Activated CD4-positive, alpha-beta T cell treated with anti-CD3 and anti-CD28 coated beads, Interleukin-2, Interleukin-6, amounts not matched to agents 100 ng/mL and 50 ng/mL, durations not matched to agents 16 hours and 8 hours (primary cell): ENCODE measurements at regions not wholly inside any gene's neighbourhood (a gene's known extent, or its start where the extent isn't known, plus 50 kb on each side); places are given as distances from the start of the nearest gene placed in this dataset.

Experiments used
- DNase-seq: peaks from one replicate; pipeline ENCODE4 v3.0.0-alpha.2; 2020

GRCh38 chr2:71787476-71788185, 334.3 kb downstream of the DYSF start:
- DNase-seq: no peak

DNA sequence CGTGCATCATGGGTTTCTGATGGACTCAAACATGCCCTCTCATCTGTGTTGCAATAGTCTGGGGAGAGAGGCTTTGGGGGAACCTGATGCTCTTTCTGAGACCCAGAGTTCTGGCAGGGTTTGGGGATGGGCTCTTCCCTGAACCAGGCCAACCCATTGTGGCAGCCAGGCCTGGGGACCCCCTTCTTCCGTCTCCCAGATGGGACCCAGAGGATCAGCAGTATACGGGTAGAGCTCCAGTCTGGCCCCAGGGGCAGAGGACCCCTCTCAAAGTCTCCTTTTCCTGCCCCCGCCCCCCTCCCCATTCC, 333.7 kb downstream of the DYSF start:
- no peak for DNase-seq

GRCh38 chr2:71786291-71787107, 333.1 kb downstream of the DYSF start:
- DNase-seq: no peak

GRCh38 chr2:71785516-71785981, 332.2 kb downstream of the DYSF start:
- no peak for DNase-seq

- no peak for DNase-seq
Measured at GRCh38 chr2:71784734-71785511, 331.6 kb downstream of the DYSF start.

- no peak for DNase-seq
Measured at GRCh38 chr2:71783815-71784214, 330.5 kb downstream of the DYSF start.

GRCh38 chr2:71783215-71783614, 329.9 kb downstream of the DYSF start:
- DNase-seq: no peak

- DNase-seq: no peak
Measured at GRCh38 chr2:71782323-71782722, 329.0 kb downstream of the DYSF start.

DNA sequence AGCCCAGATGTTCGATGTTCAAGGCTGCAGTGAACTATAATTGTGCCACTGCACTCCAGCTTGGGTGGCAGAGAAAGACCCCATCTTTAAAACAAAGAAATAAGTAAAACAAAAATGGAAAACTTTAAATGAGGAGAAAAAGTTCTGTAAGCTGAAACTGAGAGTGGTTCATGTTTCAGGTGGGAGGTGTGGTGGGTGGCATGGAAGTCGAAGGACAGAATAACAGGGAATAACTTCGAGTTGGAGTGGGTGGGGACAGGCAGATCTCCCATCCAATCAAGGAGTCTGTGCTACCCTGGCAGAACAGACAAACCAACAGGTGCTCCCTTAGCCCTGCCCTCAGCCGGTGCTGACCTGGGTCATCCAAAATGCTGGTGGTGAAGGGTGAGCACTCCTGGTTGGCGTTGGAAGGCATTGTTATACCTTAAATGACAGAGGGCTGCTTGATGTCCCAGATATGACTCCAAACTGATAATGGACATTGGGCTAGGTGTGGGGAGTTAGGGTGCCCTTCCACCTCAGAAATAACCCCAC, 328.4 kb downstream of the DYSF start:
- no peak for DNase-seq

GRCh38 chr2:71780162-71780561, 326.8 kb downstream of the DYSF start:
- no peak for DNase-seq

DNA sequence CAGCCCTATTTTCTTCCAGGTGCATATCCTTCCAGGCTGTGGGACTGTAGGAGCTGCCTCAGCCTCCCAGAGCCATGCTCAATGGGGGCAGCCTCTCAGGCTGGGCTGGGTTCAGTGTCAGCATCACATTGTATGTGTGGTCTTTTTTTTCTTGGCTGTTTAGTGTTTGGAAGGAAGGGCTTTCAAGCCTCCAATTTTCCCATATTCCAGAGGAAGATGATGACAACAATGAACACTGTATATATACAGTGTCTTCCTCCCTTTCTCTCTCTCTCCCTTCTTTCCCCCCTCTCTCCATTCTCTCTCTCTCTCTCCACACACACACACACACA, 326.4 kb downstream of the DYSF start:
- DNase-seq: no peak

DNA sequence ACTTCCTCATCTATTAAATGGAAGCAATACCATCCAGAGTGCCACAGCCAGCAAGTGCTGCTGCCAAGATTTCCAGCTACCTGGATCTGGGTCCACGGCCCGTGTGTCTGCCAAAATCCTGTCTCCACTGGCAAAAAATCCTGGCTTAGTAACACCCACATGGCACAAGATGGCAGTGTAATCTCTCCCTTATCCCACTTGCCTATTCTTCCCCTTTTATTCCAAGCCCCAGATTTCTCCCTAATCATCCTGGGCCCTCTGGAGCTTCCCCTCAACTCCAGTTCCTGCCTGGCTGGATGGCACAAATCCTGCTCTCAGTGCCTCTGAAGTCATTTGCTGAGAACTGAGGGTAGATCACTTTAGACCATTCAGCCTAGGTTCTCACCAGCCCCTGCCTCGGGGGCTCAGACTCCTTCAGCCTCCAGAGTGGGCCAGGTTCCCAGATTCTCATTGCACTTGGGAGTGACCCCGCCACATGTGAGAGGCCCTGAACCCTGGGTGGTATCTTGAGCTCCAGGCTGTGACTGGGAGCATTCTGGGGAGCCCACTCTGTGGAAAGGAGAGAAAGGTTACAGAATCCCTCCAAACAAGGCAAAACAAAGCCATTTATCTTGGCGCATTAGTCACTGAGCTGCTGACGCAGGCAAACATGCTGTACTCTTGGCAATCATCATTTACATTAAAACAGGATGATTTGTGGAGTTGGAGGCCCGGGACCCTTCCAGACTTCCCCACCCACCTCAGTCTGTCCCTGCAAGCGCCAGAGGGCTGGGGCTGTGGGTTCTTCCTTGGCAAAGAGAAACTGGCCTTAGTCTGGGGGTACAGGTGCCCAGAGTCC, 325.8 kb downstream of the DYSF start:
- no peak for DNase-seq

- no peak for DNase-seq
Measured at GRCh38 chr2:71778514-71778913, 325.2 kb downstream of the DYSF start.

DNA sequence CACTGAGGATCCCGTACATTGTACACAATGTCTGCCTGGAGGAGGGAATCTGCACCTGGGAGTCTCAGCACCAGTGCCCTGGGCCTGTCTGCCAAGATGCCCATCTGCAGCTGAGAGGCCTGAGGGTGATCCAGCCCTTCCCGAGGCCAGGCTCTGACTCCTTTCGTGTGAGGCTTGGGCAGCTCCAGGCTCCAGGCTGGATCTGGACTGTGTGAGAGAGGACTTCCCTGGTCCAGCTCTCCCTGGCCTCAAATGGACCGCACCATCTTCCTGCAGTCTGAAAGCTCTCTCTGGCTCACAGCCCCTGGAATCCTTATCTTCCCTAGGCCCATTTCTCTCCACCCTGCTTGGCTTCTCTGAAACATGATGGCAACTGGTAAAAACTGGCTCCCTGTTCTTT, 324.6 kb downstream of the DYSF start:
- no peak for DNase-seq

- no peak for DNase-seq
Measured at GRCh38 chr2:71776227-71776626, 322.9 kb downstream of the DYSF start.

- DNase-seq: no peak
Measured at GRCh38 chr2:71773218-71773617, 319.9 kb downstream of the DYSF start.

GRCh38 chr2:71772510-71773172, 319.3 kb downstream of the DYSF start:
- no peak for DNase-seq

GRCh38 chr2:71767663-71768062, 314.3 kb downstream of the DYSF start:
- no peak for DNase-seq

GRCh38 chr2:71759060-71759459, 305.7 kb downstream of the DYSF start:
- DNase-seq: no peak

DNA sequence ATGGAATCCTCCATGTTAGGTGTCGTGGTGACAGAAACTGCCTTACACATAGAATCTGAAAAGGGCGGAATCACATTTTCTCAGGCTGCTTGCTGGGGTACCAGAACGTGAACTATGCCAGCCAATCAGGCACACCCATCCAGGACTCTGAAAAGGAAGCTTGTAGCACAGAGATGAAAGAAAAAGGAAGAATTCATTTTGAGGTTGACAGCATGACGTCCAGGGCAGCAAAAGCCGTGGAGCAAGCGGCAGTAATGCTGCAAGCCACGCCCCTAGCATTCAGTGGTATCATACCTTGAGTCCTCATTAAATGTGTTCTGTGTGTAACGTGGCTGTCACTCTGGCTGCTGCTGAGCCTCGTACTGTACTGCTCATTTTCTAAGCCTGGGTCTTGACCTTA, 304.0 kb downstream of the DYSF start:
- DNase-seq: no peak

- DNase-seq: no peak
Measured at GRCh38 chr2:71756280-71756906, 303.0 kb downstream of the DYSF start.

- DNase-seq: no peak
Measured at GRCh38 chr2:71751590-71751989, 298.2 kb downstream of the DYSF start.
